K562 (cell line): ENCODE measurements at regions not wholly inside any gene's neighbourhood (a gene's known extent, or its start where the extent isn't known, plus 50 kb on each side); places are given as distances from the start of the nearest gene placed in this dataset.
A peak's percentile ranks its signal among the peaks of the same experiment; 100 is the strongest.

Experiments used
- ATAC-seq: fragments of 200-7000 bp; cut with Tn5 transposase; 3 replicates; pipeline ENCODE4 v1.9.1; 2020; ENCODE audit warnings: moderate library complexity
- BruUV-seq: library from RNA; stranded (reverse); fragments of 400-500 nt; replicated peaks from 2 replicates; lab custom pipeline; 2021; lab: Mats Ljungman, UMichigan
- CTCF ChIA-PET: fragments of 300-600 bp; formaldehyde crosslinking; extraction: SDS; loops from one replicate; lab custom pipeline; 2021; ENCODE audit warnings: low intra/inter-chr PET ratio; lab: Yijun Ruan, JAX
- POLR2A ChIA-PET: fragments of 300-600, 350-650 bp; sonication (Branson Sonifier 250); formaldehyde crosslinking; extraction: SDS; loops from one replicate; lab custom pipeline; 2021; ENCODE audit warnings: antibody characterized with exemption, inconsistent platforms; lab: Yijun Ruan, JAX
- DNase-seq, 4 experiments: peaks; one replicate each; pipeline versions ENCODE4 v3.0.0 to v3.0.0-alpha.2; 2011 to 2018; ENCODE audit warnings: low spot score in 3 of 4, mixed read lengths in 3 of 4; ENCODE audit errors: extremely low read depth in 1 of 4
- FAIRE-seq: peaks from 2 replicates; lab custom pipeline; 2011; peaks lifted over from hg19 to GRCh38; lab: Jason Lieb, UNC
- H2AFZ ChIP-seq: 2 replicates; pipeline ENCODE4 v1.6.0; 2011; ENCODE audit warnings: low read depth, low read length, control low read depth, inconsistent platforms
- H3K27ac ChIP-seq: fragments of 200-600 bp; 3 replicates; pipeline ENCODE4 v1.8.0; 2011; ENCODE audit warnings: low read depth, mild to moderate bottlenecking, control low read depth, inconsistent platforms, low read length, moderate library complexity, mixed read lengths; ENCODE audit errors: extremely low read depth
- H3K27me3 ChIP-seq, 2 experiments: fragments of 300-600 bp in 1 of 2; 2 replicates in 1 of 2; 3 replicates in 1 of 2; pipeline versions ENCODE4 v1.6.0 to v1.8.0; 2011; ENCODE audit warnings: inconsistent platforms in 2 of 2, low read length in 2 of 2, mild to moderate bottlenecking in 1 of 2, mixed read lengths in 1 of 2, moderate library complexity in 1 of 2; ENCODE audit not compliant: control insufficient read depth in 2 of 2, insufficient read depth in 2 of 2
- H3K36me3 ChIP-seq: fragments of 300-600 bp; 3 replicates; pipeline ENCODE4 v1.8.0; 2011; ENCODE audit warnings: mild to moderate bottlenecking, low read length, inconsistent platforms; ENCODE audit not compliant: control insufficient read depth, insufficient read depth
- H3K4me1 ChIP-seq, 2 experiments: fragments of 200-600 bp in 1 of 2; replicated peaks in 1 of 2; 2 replicates in 1 of 2; 3 replicates in 1 of 2; pipeline versions ENCODE4 v1.5.1 to v1.8.0; 2011; ENCODE audit warnings: inconsistent platforms in 2 of 2, low read length in 2 of 2, mild to moderate bottlenecking in 1 of 2, mixed read lengths in 1 of 2, moderate library complexity in 1 of 2; ENCODE audit not compliant: control insufficient read depth in 2 of 2, insufficient read depth in 2 of 2
- H3K4me2 ChIP-seq: 2 replicates; pipeline ENCODE4 v1.6.1; 2011; ENCODE audit warnings: low read length, control low read depth, inconsistent platforms, mixed read lengths; ENCODE audit not compliant: insufficient read depth
- H3K4me3 ChIP-seq: fragments of 200-600 bp; sonication (generic), shearing (Covaris generic); 2 replicates; pipeline ENCODE4 v1.5.1; 2016; ENCODE audit warnings: control low read depth, inconsistent platforms
- H3K79me2 ChIP-seq: fragments of 200-600 bp; 3 replicates; pipeline ENCODE4 v1.8.0; 2011; ENCODE audit warnings: low read length, inconsistent platforms; ENCODE audit not compliant: control insufficient read depth, insufficient read depth
- H3K9ac ChIP-seq, 2 experiments: 2 replicates each; pipeline versions ENCODE4 v1.6.0 to v1.6.1; 2011; ENCODE audit warnings: low read depth in 2 of 2, low read length in 2 of 2, control low read depth in 1 of 2, inconsistent platforms in 1 of 2, mild to moderate bottlenecking in 1 of 2, mixed read lengths in 1 of 2; ENCODE audit not compliant: insufficient read depth in 1 of 2
- H3K9me1 ChIP-seq: one replicate; pipeline ENCODE4 v1.6.0; 2011; ENCODE audit warnings: inconsistent platforms, mild to moderate bottlenecking, low read length, moderate library complexity; ENCODE audit not compliant: control insufficient read depth, insufficient read depth
- H3K9me3 ChIP-seq: replicated peaks from 2 replicates; pipeline ENCODE4 v1.5.1; 2011; ENCODE audit warnings: low read depth, low read length, inconsistent platforms; ENCODE audit not compliant: control insufficient read depth, insufficient read depth
- H4K20me1 ChIP-seq: replicated peaks from 2 replicates; pipeline ENCODE4 v1.6.1; 2011; ENCODE audit warnings: low read length, inconsistent platforms, mixed read lengths; ENCODE audit not compliant: control insufficient read depth, insufficient read depth
- CEBPB ChIP-seq: fragments of 450-650 bp; IDR thresholded peaks from 2 replicates; pipeline ENCODE4 v1.6.1; 2016; ENCODE audit warnings: missing genetic modification characterization, missing compliant biosample characterization
- FOSL1 ChIP-seq: fragments of 200-800 bp; sonication (Bioruptor generic); conservative IDR thresholded peaks from 2 replicates; pipeline ENCODE4 v1.6.1; 2016; ENCODE audit warnings: missing genetic modification characterization, missing compliant biosample characterization
- NR2C2 ChIP-seq, 2 experiments: fragments of 200-800 bp in 1 of 2; sonication (Bioruptor generic) in 1 of 2; sonication (generic) in 1 of 2; formaldehyde crosslinking in 1 of 2; IDR thresholded peaks; 2 replicates each; pipeline versions ENCODE4 v1.6.1 to v1.8.0; 2016 to 2022; ENCODE audit warnings: mild to moderate bottlenecking in 1 of 2, missing compliant biosample characterization in 1 of 2, missing genetic modification characterization in 1 of 2, missing genetic modification reagents in 1 of 2
- WGBS: fragments of 100-300 bp; shearing (Covaris generic); methylation state at CpG from one replicate; pipeline ENCODE4 v1.1.6; 2016; ENCODE audit warnings: low coverage, mixed read lengths; ENCODE audit not compliant: insufficient coverage; ENCODE audit errors: missing lambda C conversion rate; 5-methylcytosine and 5-hydroxymethylcytosine counted together
- in situ Hi-C: fragments of 300-500 bp; cut with MboI; formaldehyde crosslinking; loops from 4 replicates; pipeline ENCODE4 v1.15.0; 2018; ENCODE audit warnings: inconsistent platforms, mixed read lengths
- intact Hi-C: fragments of 100-400 bp; cut with micrococcal nuclease; formaldehyde crosslinking; loops from 2 replicates; pipeline ENCODE4 v1.14.2; 2022
- TF ChIP-seq, protein P1 (sequence below), 2 experiments: fragments of 450-650 bp in 1 of 2; sonication (generic) in 1 of 2; formaldehyde crosslinking in 1 of 2; IDR thresholded peaks in 1 of 2; conservative IDR thresholded peaks in 1 of 2; 2 replicates each; pipeline versions ENCODE4 v1.6.1 to v1.8.1; 2016 to 2023; ENCODE audit warnings: mild to moderate bottlenecking in 2 of 2, moderate library complexity in 2 of 2, inconsistent platforms in 1 of 2, missing genetic modification reagents in 1 of 2
- TF ChIP-seq, protein P2 (sequence below): fragments of 250-450 bp; sonication (Bioruptor Pico); IDR thresholded peaks from 2 replicates; pipeline ENCODE4 v1.4.0; 2020; ENCODE audit warnings: mild to moderate bottlenecking, moderate library complexity
- TF ChIP-seq, protein P3 (sequence below): fragments of 450-650 bp; IDR thresholded peaks from 2 replicates; pipeline ENCODE4 v1.6.1; 2016; ENCODE audit warnings: mild to moderate bottlenecking, moderate library complexity

DNA sequence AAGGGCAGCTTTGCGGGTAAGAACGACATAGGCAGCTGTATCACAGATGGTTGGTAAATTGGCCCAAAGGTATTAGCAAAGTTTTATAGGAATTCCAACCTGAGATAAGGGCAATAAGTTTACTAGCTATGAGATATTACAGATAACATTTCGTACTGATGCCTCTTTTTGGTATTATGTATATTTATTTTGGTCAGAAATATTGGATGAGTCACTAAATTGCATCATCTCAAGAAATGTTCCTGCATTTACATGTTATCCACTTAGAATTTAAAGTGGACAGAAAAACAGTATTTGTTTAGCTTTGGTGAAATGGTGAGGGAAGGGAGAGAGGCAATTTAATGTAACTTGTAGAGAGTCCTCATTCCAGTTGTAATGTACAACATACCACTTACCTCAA lies 65.1 kb upstream of the PZP start:
- BruUV-seq = no TSS peak
- WGBS = 14% methylated on average over 3 of the region's 3 CpGs
- POLR2A ChIA-PET = no interaction called here
- H2AFZ ChIP-seq = no peak overlapping the region
- H3K4me1 ChIP-seq = no peaks in the 10 kb centered on the region
- ATAC-seq (no peak), DNase-seq (no peak), FAIRE-seq (no peak)
- H3K4me3 ChIP-seq = no peak overlapping the region
- H3K79me2 ChIP-seq = no peaks in the 10 kb centered on the region
- H3K27me3 ChIP-seq = peaks cover 0 to 5% of the 10 kb centered on the region in 2 experiments; a peak in 2 of 5 replicates
- no peak overlapping the region for H3K9ac ChIP-seq
- no peaks in the 10 kb centered on the region for H3K9me1 ChIP-seq
- H3K4me2 ChIP-seq = no peak overlapping the region
- CTCF ChIA-PET = no interaction called here
- in situ Hi-C loops (no loop called here), intact Hi-C loops (no loop called here)
- H3K27ac ChIP-seq = no peak overlapping the region
- H4K20me1 ChIP-seq = no peaks in the 10 kb centered on the region
- no peaks in the 10 kb centered on the region for H3K36me3 ChIP-seq
- no peaks in the 10 kb centered on the region for H3K9me3 ChIP-seq
- TF ChIP-seq, protein P1, sequence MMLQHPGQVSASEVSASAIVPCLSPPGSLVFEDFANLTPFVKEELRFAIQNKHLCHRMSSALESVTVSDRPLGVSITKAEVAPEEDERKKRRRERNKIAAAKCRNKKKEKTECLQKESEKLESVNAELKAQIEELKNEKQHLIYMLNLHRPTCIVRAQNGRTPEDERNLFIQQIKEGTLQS (IDR thresholded peaks at IDR 0.05) = peak; percentile 86
- TF ChIP-seq, protein P1 (CRISPR knock-in tag; conservative IDR thresholded peaks at IDR 0.05) = no peak
- TF ChIP-seq NR2C2 (CRISPR knock-in tag; IDR thresholded peaks at IDR 0.05) (no peak), NR2C2 (tag; IDR thresholded peaks at IDR 0.05) (no peak), CEBPB (0 out of 2 replicates have a peak, but pooled peaks have one; percentile 7), FOSL1 (tag) (0 out of 2 replicates have a peak, but pooled peaks have one; percentile 19)
- TF ChIP-seq, protein P2, sequence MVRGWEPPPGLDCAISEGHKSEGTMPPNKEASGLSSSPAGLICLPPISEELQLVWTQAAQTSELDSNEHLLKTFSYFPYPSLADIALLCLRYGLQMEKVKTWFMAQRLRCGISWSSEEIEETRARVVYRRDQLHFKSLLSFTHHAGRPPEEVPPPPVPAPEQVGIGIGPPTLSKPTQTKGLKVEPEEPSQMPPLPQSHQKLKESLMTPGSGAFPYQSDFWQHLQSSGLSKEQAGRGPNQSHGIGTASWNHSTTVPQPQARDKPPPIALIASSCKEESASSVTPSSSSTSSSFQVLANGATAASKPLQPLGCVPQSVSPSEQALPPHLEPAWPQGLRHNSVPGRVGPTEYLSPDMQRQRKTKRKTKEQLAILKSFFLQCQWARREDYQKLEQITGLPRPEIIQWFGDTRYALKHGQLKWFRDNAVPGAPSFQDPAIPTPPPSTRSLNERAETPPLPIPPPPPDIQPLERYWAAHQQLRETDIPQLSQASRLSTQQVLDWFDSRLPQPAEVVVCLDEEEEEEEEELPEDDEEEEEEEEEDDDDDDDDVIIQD (CRISPR knock-in tag) = no peak
- TF ChIP-seq, protein P3, sequence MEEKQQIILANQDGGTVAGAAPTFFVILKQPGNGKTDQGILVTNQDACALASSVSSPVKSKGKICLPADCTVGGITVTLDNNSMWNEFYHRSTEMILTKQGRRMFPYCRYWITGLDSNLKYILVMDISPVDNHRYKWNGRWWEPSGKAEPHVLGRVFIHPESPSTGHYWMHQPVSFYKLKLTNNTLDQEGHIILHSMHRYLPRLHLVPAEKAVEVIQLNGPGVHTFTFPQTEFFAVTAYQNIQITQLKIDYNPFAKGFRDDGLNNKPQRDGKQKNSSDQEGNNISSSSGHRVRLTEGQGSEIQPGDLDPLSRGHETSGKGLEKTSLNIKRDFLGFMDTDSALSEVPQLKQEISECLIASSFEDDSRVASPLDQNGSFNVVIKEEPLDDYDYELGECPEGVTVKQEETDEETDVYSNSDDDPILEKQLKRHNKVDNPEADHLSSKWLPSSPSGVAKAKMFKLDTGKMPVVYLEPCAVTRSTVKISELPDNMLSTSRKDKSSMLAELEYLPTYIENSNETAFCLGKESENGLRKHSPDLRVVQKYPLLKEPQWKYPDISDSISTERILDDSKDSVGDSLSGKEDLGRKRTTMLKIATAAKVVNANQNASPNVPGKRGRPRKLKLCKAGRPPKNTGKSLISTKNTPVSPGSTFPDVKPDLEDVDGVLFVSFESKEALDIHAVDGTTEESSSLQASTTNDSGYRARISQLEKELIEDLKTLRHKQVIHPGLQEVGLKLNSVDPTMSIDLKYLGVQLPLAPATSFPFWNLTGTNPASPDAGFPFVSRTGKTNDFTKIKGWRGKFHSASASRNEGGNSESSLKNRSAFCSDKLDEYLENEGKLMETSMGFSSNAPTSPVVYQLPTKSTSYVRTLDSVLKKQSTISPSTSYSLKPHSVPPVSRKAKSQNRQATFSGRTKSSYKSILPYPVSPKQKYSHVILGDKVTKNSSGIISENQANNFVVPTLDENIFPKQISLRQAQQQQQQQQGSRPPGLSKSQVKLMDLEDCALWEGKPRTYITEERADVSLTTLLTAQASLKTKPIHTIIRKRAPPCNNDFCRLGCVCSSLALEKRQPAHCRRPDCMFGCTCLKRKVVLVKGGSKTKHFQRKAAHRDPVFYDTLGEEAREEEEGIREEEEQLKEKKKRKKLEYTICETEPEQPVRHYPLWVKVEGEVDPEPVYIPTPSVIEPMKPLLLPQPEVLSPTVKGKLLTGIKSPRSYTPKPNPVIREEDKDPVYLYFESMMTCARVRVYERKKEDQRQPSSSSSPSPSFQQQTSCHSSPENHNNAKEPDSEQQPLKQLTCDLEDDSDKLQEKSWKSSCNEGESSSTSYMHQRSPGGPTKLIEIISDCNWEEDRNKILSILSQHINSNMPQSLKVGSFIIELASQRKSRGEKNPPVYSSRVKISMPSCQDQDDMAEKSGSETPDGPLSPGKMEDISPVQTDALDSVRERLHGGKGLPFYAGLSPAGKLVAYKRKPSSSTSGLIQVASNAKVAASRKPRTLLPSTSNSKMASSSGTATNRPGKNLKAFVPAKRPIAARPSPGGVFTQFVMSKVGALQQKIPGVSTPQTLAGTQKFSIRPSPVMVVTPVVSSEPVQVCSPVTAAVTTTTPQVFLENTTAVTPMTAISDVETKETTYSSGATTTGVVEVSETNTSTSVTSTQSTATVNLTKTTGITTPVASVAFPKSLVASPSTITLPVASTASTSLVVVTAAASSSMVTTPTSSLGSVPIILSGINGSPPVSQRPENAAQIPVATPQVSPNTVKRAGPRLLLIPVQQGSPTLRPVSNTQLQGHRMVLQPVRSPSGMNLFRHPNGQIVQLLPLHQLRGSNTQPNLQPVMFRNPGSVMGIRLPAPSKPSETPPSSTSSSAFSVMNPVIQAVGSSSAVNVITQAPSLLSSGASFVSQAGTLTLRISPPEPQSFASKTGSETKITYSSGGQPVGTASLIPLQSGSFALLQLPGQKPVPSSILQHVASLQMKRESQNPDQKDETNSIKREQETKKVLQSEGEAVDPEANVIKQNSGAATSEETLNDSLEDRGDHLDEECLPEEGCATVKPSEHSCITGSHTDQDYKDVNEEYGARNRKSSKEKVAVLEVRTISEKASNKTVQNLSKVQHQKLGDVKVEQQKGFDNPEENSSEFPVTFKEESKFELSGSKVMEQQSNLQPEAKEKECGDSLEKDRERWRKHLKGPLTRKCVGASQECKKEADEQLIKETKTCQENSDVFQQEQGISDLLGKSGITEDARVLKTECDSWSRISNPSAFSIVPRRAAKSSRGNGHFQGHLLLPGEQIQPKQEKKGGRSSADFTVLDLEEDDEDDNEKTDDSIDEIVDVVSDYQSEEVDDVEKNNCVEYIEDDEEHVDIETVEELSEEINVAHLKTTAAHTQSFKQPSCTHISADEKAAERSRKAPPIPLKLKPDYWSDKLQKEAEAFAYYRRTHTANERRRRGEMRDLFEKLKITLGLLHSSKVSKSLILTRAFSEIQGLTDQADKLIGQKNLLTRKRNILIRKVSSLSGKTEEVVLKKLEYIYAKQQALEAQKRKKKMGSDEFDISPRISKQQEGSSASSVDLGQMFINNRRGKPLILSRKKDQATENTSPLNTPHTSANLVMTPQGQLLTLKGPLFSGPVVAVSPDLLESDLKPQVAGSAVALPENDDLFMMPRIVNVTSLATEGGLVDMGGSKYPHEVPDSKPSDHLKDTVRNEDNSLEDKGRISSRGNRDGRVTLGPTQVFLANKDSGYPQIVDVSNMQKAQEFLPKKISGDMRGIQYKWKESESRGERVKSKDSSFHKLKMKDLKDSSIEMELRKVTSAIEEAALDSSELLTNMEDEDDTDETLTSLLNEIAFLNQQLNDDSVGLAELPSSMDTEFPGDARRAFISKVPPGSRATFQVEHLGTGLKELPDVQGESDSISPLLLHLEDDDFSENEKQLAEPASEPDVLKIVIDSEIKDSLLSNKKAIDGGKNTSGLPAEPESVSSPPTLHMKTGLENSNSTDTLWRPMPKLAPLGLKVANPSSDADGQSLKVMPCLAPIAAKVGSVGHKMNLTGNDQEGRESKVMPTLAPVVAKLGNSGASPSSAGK = 0 out of 2 replicates have a peak, but pooled peaks have one; percentile 26
